Lung (tissue), 11 donors: ENCODE measurements at regions not wholly inside any gene's neighbourhood (a gene's known extent, or its start where the extent isn't known, plus 50 kb on each side); places are given as distances from the start of the nearest gene placed in this dataset.

Source experiments
- ATAC-seq: fragments of 200-7000 bp; cut with Tn5 transposase; one replicate; pipeline ENCODE4 v1.9.1; 2020; ENCODE audit warnings: moderate number of reproducible peaks; ENCODE audit not compliant: insufficient read depth, low FRiP score
- DNase-seq, 3 donors: peaks; one replicate each; pipeline ENCODE4 v3.0.0-alpha.2; 2013 to 2017
- H3K27ac ChIP-seq, 2 donors: one replicate each; pipeline ENCODE4 v1.5.1; 2013; ENCODE audit warnings: mild to moderate bottlenecking in 2 of 2, moderate library complexity in 2 of 2, control low read depth in 1 of 2, inconsistent platforms in 1 of 2, low read depth in 1 of 2, low read length in 1 of 2
- H3K27me3 ChIP-seq, 3 donors: one replicate each; pipeline ENCODE4 v1.5.1; 2013; ENCODE audit warnings: low read length in 2 of 3; ENCODE audit not compliant: control insufficient read depth in 3 of 3, insufficient read depth in 3 of 3
- H3K36me3 ChIP-seq, 4 donors: one replicate each; pipeline ENCODE4 v1.5.1; 2013; ENCODE audit warnings: low read length in 4 of 4, mild to moderate bottlenecking in 1 of 4, moderate library complexity in 1 of 4; ENCODE audit not compliant: control insufficient read depth in 4 of 4, insufficient read depth in 4 of 4
- H3K4me1 ChIP-seq, 5 donors: one replicate each; pipeline ENCODE4 v1.5.1; 2013; ENCODE audit warnings: low read length in 5 of 5, mild to moderate bottlenecking in 2 of 5, moderate library complexity in 1 of 5; ENCODE audit not compliant: control insufficient read depth in 5 of 5, insufficient read depth in 5 of 5
- H3K4me3 ChIP-seq: one replicate; pipeline ENCODE4 v1.5.1; 2013; ENCODE audit warnings: mild to moderate bottlenecking, control low read depth, moderate library complexity
- H3K9ac ChIP-seq, 2 donors: one replicate each; pipeline ENCODE4 v1.5.1; 2013; ENCODE audit warnings: low read length in 2 of 2, control low read depth in 1 of 2; ENCODE audit not compliant: insufficient read depth in 1 of 2
- H3K9me3 ChIP-seq, 4 donors: one replicate each; pipeline ENCODE4 v1.5.1; 2013; ENCODE audit warnings: low read length in 3 of 4, mild to moderate bottlenecking in 1 of 4, moderate library complexity in 1 of 4; ENCODE audit not compliant: control insufficient read depth in 4 of 4, insufficient read depth in 3 of 4
- CTCF ChIP-seq: IDR thresholded peaks from 2 replicates; pipeline ENCODE4 v1.5.1; 2012; ENCODE audit warnings: mild to moderate bottlenecking; ENCODE audit errors: control extremely low read depth, extremely low read depth
- WGBS, 2 donors: extraction: QIAGEN DNeasy Blood & Tissue Kit; methylation state at CpG; one replicate each; pipeline ENCODE4 v1.1.7; 2013; 5-methylcytosine and 5-hydroxymethylcytosine counted together
- donor health status: control.
- donor health status: control.
- donor health status: Bipolar disorder and iron deficiency.
- donor health status: healthy.
- donor health status: DM: yes; HTN: yes; CAD: no.

- Histone ChIP-seq H3K4me1 (peaks cover 0 to 10% (median 0%) of the 10 kb centered on the region in 5 donors), H3K9ac (no peak overlapping the region), H3K27me3 (no peaks in the 10 kb centered on the region), H3K36me3 (no peaks in the 10 kb centered on the region), H3K4me3 (no peak overlapping the region), H3K27ac (no peak overlapping the region), H3K9me3 (no peaks in the 10 kb centered on the region)
- no peak for TF ChIP-seq CTCF
- DNase-seq (no peak), ATAC-seq (no peak)
- 73 to 80% methylated on average over 5 of the region's 5 CpGs for WGBS, 2 donors
Measured at GRCh38 chr5:74212336-74212735, 428.2 kb downstream of the ENC1 start.

GRCh38 chr5:74209571-74209970 is 431.0 kb downstream of the ENC1 start:
- H3K9me3 ChIP-seq: no peaks in the 10 kb centered on the region
- DNase-seq (no peak), ATAC-seq (no peak)
- no peak for TF ChIP-seq CTCF
- no peak overlapping the region for H3K4me3 ChIP-seq
- H3K27ac ChIP-seq: no peak overlapping the region
- no peak overlapping the region for H3K9ac ChIP-seq
- H3K36me3 ChIP-seq: no peaks in the 10 kb centered on the region
- H3K27me3 ChIP-seq: no peaks in the 10 kb centered on the region
- WGBS, 2 donors: 89% methylated on average over 2 of the region's 2 CpGs
- peaks cover 0 to 17% (median 13%) of the 10 kb centered on the region in 5 donors for H3K4me1 ChIP-seq

GRCh38 chr5:74206579-74207550 is 433.7 kb downstream of the ENC1 start:
- 60 to 79% methylated on average over 12 of the region's 12 CpGs for WGBS, 2 donors
- ATAC-seq (no peak), DNase-seq (peak; percentile 81 to 87 (median 84))

More at GRCh38 chr5:74206579-74207550, 433.7 kb downstream of the ENC1 start:
- peaks cover 0 to 17% (median 6%) of the 10 kb centered on the region in 5 donors for H3K4me1 ChIP-seq
- H3K27ac ChIP-seq: no peak overlapping the region
- H3K36me3 ChIP-seq: no peaks in the 10 kb centered on the region
- H3K9ac ChIP-seq: no peak overlapping the region
- H3K9me3 ChIP-seq: no peaks in the 10 kb centered on the region
- TF ChIP-seq CTCF: no peak
- H3K27me3 ChIP-seq: no peaks in the 10 kb centered on the region
- no peak overlapping the region for H3K4me3 ChIP-seq
